Hepatocyte (in vitro differentiated cells): ENCODE measurements at regions not wholly inside any gene's neighbourhood (a gene's known extent, or its start where the extent isn't known, plus 50 kb on each side); places are given as distances from the start of the nearest gene placed in this dataset.

Experiments used
- CTCF ChIP-seq: fragments of 200-600 bp; sonication (generic); IDR thresholded peaks from 2 replicates; pipeline ENCODE4 v1.5.1; 2016; ENCODE audit warnings: antibody characterized with exemption, mild to moderate bottlenecking; ENCODE audit not compliant: poor library complexity
- EZH2 ChIP-seq: fragments of 200-600 bp; sonication (generic); IDR thresholded peaks from 2 replicates; pipeline ENCODE4 v1.6.1; 2016; ENCODE audit warnings: antibody characterized with exemption, mild to moderate bottlenecking, borderline replicate concordance

DNA sequence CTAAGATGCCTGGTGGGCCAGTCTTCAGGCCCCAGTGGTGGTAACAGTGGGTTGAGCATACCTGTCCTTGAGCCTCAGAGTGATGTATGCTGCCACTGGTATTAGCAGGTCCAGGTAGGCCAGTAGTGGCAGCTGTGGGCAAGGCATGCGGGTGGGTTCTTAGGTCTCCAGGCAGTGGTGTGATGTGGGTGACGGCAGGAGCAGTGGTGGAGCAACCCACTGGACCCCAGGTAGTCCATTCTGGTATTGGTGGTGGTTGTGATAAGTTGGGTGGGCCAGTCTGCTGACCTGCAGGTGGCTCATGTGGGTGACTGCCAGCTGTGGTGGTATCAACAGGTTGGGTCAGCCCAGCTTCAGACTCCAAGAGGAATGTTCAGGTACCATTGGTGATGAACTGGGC lies 165.0 kb upstream of the GORAB start:
- TF ChIP-seq EZH2 (no peak), CTCF (no peak)
